GM23338 (cell line): ENCODE measurements at regions not wholly inside any gene's neighbourhood (a gene's known extent, or its start where the extent isn't known, plus 50 kb on each side); places are given as distances from the start of the nearest gene placed in this dataset.

Experiments
- ATAC-seq: fragments of 200-7000 bp; cut with Tn5 transposase; 3 replicates; pipeline ENCODE4 v1.9.1; 2020
- DNase-seq: peaks from one replicate; pipeline ENCODE4 v3.0.0-alpha.2; 2015; ENCODE audit warnings: low spot score
- H2AFZ ChIP-seq: fragments of 200-600 bp; sonication (generic); 2 replicates; pipeline ENCODE4 v1.8.0; 2016; ENCODE audit warnings: antibody characterized with exemption, mild to moderate bottlenecking, moderate library complexity
- H3F3A ChIP-seq: fragments of 200-600 bp; sonication (generic); replicated peaks from 2 replicates; pipeline ENCODE4 v1.8.0; 2017; ENCODE audit warnings: antibody characterized with exemption, mixed run types, low read depth
- H3K27ac ChIP-seq: fragments of 200-600 bp; sonication (generic); 2 replicates; pipeline ENCODE4 v1.6.1; 2016; ENCODE audit warnings: low read depth
- H3K27me3 ChIP-seq: fragments of 200-600 bp; sonication (generic); 2 replicates; pipeline ENCODE4 v1.8.0; 2016; ENCODE audit warnings: mild to moderate bottlenecking, mixed run types, moderate library complexity; ENCODE audit not compliant: insufficient read depth
- H3K36me3 ChIP-seq: fragments of 200-600 bp; sonication (generic); 2 replicates; pipeline ENCODE4 v1.8.0; 2016; ENCODE audit warnings: mild to moderate bottlenecking; ENCODE audit not compliant: insufficient read depth
- H3K4me1 ChIP-seq: fragments of 200-600 bp; sonication (generic); 2 replicates; pipeline ENCODE4 v1.8.0; 2016; ENCODE audit warnings: mild to moderate bottlenecking, moderate library complexity; ENCODE audit not compliant: insufficient read depth
- H3K4me2 ChIP-seq: fragments of 200-600 bp; sonication (generic); 2 replicates; pipeline ENCODE4 v1.7.1; 2017; ENCODE audit warnings: mixed run types
- H3K4me3 ChIP-seq: fragments of 200-600 bp; sonication (generic); 2 replicates; pipeline ENCODE4 v1.6.1; 2016; ENCODE audit warnings: mixed run types
- H3K79me2 ChIP-seq: fragments of 200-600 bp; sonication (generic); replicated peaks from 2 replicates; pipeline ENCODE4 v1.8.0; 2017; ENCODE audit warnings: mild to moderate bottlenecking; ENCODE audit not compliant: insufficient read depth
- H3K9me2 ChIP-seq: fragments of 200-600 bp; sonication (generic); 2 replicates; pipeline ENCODE4 v1.8.0; 2017; ENCODE audit not compliant: insufficient read depth
- H4K20me1 ChIP-seq: fragments of 200-600 bp; sonication (generic); replicated peaks from 2 replicates; pipeline ENCODE4 v1.8.0; 2017; ENCODE audit warnings: mild to moderate bottlenecking; ENCODE audit not compliant: insufficient read depth
- H3K27ac Mint-ChIP-seq: 2 replicates; pipeline ENCODE4 v1.8.0; 2020; ENCODE audit warnings: inconsistent platforms, mild to moderate bottlenecking, moderate library complexity, mixed read lengths
- H3K27me3 Mint-ChIP-seq: 3 replicates; pipeline ENCODE4 v1.8.0; 2022; ENCODE audit warnings: low read depth, mild to moderate bottlenecking, moderate library complexity, mixed read lengths, inconsistent platforms; ENCODE audit not compliant: insufficient read depth, poor library complexity
- H3K36me3 Mint-ChIP-seq: 3 replicates; pipeline ENCODE4 v1.8.0; 2021; ENCODE audit warnings: low read depth, mild to moderate bottlenecking, inconsistent platforms, moderate library complexity, mixed read lengths
- H3K4me1 Mint-ChIP-seq: 3 replicates; pipeline ENCODE4 v1.8.0; 2020; ENCODE audit warnings: mild to moderate bottlenecking, inconsistent platforms, mixed read lengths
- H3K4me3 Mint-ChIP-seq: 3 replicates; pipeline ENCODE4 v1.8.0; 2021; ENCODE audit warnings: moderate library complexity, mild to moderate bottlenecking, inconsistent platforms, mixed read lengths
- H3K9me3 Mint-ChIP-seq: 3 replicates; pipeline ENCODE4 v1.8.0; 2020; ENCODE audit warnings: moderate library complexity, mild to moderate bottlenecking, inconsistent platforms, mixed read lengths
- CREB1 ChIP-seq: fragments of 250-450 bp; sonication (Bioruptor Pico); IDR thresholded peaks from 2 replicates; pipeline ENCODE4 v1.5.0; 2020; ENCODE audit warnings: low read depth, mild to moderate bottlenecking, moderate library complexity
- EZH2 ChIP-seq: fragments of 200-600 bp; sonication (generic); IDR thresholded peaks from one replicate; pipeline ENCODE4 v1.8.0; 2017; ENCODE audit warnings: antibody characterized with exemption, mild to moderate bottlenecking, low read depth; ENCODE audit not compliant: unreplicated experiment
- EZH2phosphoT487 ChIP-seq: fragments of 200-600 bp; sonication (generic); IDR thresholded peaks from one replicate; pipeline ENCODE4 v1.8.1; 2018; ENCODE audit warnings: antibody characterized with exemption; ENCODE audit not compliant: unreplicated experiment
- NANOG ChIP-seq: IDR thresholded peaks from 2 replicates; pipeline ENCODE4 v1.6.1; 2016; ENCODE audit warnings: antibody characterized with exemption, borderline replicate concordance
- POLR2AphosphoS5 ChIP-seq: IDR thresholded peaks from 2 replicates; pipeline ENCODE4 v1.6.1; 2016; ENCODE audit warnings: antibody characterized with exemption, low read depth
- STAT1 ChIP-seq: IDR thresholded peaks from one replicate; pipeline ENCODE4 v1.6.1; 2016; ENCODE audit warnings: antibody characterized with exemption; ENCODE audit not compliant: unreplicated experiment
- ZNF114 ChIP-seq: fragments of 250-450 bp; sonication (Bioruptor Pico); IDR thresholded peaks from 2 replicates; pipeline ENCODE4 v1.5.0; 2020; ENCODE audit warnings: mild to moderate bottlenecking, moderate library complexity
- ZNF331 ChIP-seq: fragments of 250-450 bp; sonication (Bioruptor Pico); IDR thresholded peaks from 2 replicates; pipeline ENCODE4 v1.5.0; 2020; ENCODE audit warnings: low read depth, mild to moderate bottlenecking, moderate library complexity
- TF ChIP-seq, protein P1 (sequence below): IDR thresholded peaks from 2 replicates; pipeline ENCODE4 v1.6.1; 2016; ENCODE audit warnings: antibody characterized with exemption
- TF ChIP-seq, protein P2 (sequence below): fragments of 250-450 bp; sonication (Bioruptor Pico); IDR thresholded peaks from 2 replicates; pipeline ENCODE4 v1.5.0; 2020; ENCODE audit warnings: mild to moderate bottlenecking, moderate library complexity
- TF ChIP-seq, protein P3 (sequence below), 2 experiments: fragments of 200-600 bp in 1 of 2; sonication (generic) in 1 of 2; conservative IDR thresholded peaks; 2 replicates each; pipeline versions ENCODE4 v1.5.1 to v1.6.1; 2016 to 2017; ENCODE audit warnings: antibody characterized with exemption in 2 of 2, low read depth in 2 of 2, mild to moderate bottlenecking in 2 of 2, moderate library complexity in 1 of 2
- TF ChIP-seq, protein P4 (sequence below): IDR thresholded peaks from one replicate; pipeline ENCODE4 v1.6.1; 2018; ENCODE audit warnings: antibody characterized with exemption; ENCODE audit not compliant: unreplicated experiment

DNA sequence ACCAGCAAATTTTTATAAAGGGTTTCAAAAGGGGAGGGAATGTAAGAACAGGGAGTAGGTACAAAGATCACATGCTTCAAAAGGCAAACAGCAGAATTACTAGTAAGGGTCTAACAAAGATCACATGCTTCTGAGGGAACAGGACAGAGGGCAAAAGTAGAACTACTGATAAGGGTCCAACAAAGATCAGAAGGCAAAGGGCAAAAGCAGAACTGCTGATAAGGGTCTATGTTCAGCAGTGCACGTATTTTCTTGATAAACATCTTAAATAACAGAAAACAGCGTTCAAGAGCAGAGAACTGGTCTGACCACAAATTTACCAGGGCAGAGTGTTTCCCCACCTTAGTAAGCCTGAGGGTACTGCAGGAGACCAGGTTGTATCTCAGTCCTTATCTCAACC is 469.5 kb upstream of the PIK3R1 start (continued):
- TF ChIP-seq, protein P1, sequence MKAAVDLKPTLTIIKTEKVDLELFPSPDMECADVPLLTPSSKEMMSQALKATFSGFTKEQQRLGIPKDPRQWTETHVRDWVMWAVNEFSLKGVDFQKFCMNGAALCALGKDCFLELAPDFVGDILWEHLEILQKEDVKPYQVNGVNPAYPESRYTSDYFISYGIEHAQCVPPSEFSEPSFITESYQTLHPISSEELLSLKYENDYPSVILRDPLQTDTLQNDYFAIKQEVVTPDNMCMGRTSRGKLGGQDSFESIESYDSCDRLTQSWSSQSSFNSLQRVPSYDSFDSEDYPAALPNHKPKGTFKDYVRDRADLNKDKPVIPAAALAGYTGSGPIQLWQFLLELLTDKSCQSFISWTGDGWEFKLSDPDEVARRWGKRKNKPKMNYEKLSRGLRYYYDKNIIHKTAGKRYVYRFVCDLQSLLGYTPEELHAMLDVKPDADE = no peak
- no peak for TF ChIP-seq EZH2

DNA sequence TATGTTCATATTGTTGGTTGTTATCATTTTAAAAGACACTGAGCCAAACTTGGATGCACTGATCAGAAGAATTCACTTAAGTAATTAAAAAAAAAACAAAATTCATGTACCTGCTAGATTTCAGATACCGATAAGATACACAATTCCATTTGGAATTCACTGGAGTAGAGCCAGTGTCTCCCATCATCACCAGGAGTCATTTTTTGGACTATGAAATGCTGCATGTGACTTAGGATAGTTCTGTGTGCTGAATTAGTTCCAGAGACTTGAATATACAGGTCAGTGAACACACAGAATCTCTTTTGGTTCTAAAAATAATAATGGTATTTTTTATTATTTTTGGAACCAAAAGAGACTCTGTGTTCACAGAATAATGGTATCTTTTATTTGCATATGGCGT is 482.6 kb upstream of the PIK3R1 start:
- Histone ChIP-seq H3K27ac (no peak overlapping the region), H3K79me2 (no peaks in the 10 kb centered on the region), H3K27me3 (no peaks in the 10 kb centered on the region), H3K4me2 (no peak overlapping the region), H3F3A (no peaks in the 10 kb centered on the region), H3K36me3 (no peaks in the 10 kb centered on the region), H3K4me3 (no peak overlapping the region), H3K9me2 (no peaks in the 10 kb centered on the region), H4K20me1 (no peaks in the 10 kb centered on the region), H3K4me1 (peaks cover 11% of the 10 kb centered on the region), H2AFZ (no peak overlapping the region)
- H3K9me3 Mint-ChIP-seq = peaks cover 3% of the 10 kb centered on the region; the same call in 2 of the 3 replicates
- peaks cover 3% of the 10 kb centered on the region; the same call in 2 of the 3 replicates for H3K36me3 Mint-ChIP-seq
- H3K27me3 Mint-ChIP-seq = peaks cover 5% of the 10 kb centered on the region
- H3K4me3 Mint-ChIP-seq = no peak overlapping the region
- no peak overlapping the region for H3K27ac Mint-ChIP-seq
- DNase-seq = no peak
- ATAC-seq = no peak
- peaks cover 14% of the 10 kb centered on the region for H3K4me1 Mint-ChIP-seq
- TF ChIP-seq, protein P2, sequence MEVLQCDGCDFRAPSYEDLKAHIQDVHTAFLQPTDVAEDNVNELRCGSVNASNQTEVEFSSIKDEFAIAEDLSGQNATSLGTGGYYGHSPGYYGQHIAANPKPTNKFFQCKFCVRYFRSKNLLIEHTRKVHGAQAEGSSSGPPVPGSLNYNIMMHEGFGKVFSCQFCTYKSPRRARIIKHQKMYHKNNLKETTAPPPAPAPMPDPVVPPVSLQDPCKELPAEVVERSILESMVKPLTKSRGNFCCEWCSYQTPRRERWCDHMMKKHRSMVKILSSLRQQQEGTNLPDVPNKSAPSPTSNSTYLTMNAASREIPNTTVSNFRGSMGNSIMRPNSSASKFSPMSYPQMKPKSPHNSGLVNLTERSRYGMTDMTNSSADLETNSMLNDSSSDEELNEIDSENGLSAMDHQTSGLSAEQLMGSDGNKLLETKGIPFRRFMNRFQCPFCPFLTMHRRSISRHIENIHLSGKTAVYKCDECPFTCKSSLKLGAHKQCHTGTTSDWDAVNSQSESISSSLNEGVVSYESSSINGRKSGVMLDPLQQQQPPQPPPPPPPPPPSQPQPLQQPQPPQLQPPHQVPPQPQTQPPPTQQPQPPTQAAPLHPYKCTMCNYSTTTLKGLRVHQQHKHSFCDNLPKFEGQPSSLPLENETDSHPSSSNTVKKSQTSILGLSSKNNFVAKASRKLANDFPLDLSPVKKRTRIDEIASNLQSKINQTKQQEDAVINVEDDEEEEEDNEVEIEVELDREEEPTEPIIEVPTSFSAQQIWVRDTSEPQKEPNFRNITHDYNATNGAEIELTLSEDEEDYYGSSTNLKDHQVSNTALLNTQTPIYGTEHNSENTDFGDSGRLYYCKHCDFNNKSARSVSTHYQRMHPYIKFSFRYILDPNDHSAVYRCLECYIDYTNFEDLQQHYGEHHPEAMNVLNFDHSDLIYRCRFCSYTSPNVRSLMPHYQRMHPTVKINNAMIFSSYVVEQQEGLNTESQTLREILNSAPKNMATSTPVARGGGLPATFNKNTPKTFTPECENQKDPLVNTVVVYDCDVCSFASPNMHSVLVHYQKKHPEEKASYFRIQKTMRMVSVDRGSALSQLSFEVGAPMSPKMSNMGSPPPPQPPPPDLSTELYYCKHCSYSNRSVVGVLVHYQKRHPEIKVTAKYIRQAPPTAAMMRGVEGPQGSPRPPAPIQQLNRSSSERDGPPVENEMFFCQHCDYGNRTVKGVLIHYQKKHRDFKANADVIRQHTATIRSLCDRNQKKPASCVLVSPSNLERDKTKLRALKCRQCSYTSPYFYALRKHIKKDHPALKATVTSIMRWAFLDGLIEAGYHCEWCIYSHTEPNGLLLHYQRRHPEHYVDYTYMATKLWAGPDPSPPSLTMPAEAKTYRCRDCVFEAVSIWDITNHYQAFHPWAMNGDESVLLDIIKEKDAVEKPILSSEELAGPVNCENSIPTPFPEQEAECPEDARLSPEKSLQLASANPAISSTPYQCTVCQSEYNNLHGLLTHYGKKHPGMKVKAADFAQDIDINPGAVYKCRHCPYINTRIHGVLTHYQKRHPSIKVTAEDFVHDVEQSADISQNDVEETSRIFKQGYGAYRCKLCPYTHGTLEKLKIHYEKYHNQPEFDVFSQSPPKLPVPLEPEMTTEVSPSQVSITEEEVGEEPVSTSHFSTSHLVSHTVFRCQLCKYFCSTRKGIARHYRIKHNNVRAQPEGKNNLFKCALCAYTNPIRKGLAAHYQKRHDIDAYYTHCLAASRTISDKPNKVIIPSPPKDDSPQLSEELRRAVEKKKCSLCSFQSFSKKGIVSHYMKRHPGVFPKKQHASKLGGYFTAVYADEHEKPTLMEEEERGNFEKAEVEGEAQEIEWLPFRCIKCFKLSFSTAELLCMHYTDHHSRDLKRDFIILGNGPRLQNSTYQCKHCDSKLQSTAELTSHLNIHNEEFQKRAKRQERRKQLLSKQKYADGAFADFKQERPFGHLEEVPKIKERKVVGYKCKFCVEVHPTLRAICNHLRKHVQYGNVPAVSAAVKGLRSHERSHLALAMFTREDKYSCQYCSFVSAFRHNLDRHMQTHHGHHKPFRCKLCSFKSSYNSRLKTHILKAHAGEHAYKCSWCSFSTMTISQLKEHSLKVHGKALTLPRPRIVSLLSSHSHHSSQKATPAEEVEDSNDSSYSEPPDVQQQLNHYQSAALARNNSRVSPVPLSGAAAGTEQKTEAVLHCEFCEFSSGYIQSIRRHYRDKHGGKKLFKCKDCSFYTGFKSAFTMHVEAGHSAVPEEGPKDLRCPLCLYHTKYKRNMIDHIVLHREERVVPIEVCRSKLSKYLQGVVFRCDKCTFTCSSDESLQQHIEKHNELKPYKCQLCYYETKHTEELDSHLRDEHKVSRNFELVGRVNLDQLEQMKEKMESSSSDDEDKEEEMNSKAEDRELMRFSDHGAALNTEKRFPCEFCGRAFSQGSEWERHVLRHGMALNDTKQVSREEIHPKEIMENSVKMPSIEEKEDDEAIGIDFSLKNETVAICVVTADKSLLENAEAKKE (CRISPR knock-in tag) = no peak
- TF ChIP-seq NANOG = no peak
- no peak for TF ChIP-seq ZNF114 (CRISPR knock-in tag)
- TF ChIP-seq, protein P1 = no peak
- TF ChIP-seq EZH2 = no peak
- TF ChIP-seq, protein P3, sequence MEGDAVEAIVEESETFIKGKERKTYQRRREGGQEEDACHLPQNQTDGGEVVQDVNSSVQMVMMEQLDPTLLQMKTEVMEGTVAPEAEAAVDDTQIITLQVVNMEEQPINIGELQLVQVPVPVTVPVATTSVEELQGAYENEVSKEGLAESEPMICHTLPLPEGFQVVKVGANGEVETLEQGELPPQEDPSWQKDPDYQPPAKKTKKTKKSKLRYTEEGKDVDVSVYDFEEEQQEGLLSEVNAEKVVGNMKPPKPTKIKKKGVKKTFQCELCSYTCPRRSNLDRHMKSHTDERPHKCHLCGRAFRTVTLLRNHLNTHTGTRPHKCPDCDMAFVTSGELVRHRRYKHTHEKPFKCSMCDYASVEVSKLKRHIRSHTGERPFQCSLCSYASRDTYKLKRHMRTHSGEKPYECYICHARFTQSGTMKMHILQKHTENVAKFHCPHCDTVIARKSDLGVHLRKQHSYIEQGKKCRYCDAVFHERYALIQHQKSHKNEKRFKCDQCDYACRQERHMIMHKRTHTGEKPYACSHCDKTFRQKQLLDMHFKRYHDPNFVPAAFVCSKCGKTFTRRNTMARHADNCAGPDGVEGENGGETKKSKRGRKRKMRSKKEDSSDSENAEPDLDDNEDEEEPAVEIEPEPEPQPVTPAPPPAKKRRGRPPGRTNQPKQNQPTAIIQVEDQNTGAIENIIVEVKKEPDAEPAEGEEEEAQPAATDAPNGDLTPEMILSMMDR (conservative IDR thresholded peaks at IDR 0.05; ENCODE audit: low read depth in 2 of 2) = no peak
- no peak for TF ChIP-seq STAT1
- no peak for TF ChIP-seq EZH2phosphoT487
- TF ChIP-seq, protein P4, sequence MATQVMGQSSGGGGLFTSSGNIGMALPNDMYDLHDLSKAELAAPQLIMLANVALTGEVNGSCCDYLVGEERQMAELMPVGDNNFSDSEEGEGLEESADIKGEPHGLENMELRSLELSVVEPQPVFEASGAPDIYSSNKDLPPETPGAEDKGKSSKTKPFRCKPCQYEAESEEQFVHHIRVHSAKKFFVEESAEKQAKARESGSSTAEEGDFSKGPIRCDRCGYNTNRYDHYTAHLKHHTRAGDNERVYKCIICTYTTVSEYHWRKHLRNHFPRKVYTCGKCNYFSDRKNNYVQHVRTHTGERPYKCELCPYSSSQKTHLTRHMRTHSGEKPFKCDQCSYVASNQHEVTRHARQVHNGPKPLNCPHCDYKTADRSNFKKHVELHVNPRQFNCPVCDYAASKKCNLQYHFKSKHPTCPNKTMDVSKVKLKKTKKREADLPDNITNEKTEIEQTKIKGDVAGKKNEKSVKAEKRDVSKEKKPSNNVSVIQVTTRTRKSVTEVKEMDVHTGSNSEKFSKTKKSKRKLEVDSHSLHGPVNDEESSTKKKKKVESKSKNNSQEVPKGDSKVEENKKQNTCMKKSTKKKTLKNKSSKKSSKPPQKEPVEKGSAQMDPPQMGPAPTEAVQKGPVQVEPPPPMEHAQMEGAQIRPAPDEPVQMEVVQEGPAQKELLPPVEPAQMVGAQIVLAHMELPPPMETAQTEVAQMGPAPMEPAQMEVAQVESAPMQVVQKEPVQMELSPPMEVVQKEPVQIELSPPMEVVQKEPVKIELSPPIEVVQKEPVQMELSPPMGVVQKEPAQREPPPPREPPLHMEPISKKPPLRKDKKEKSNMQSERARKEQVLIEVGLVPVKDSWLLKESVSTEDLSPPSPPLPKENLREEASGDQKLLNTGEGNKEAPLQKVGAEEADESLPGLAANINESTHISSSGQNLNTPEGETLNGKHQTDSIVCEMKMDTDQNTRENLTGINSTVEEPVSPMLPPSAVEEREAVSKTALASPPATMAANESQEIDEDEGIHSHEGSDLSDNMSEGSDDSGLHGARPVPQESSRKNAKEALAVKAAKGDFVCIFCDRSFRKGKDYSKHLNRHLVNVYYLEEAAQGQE = no peak
- TF ChIP-seq ZNF331 (CRISPR knock-in tag) = no peak
- no peak for TF ChIP-seq CREB1 (CRISPR knock-in tag)
- TF ChIP-seq POLR2AphosphoS5 = no peak
